NCI-H748 treated with DMSO at 0.1 percent for 48 hours (cell line): ENCODE measurements at regions not wholly inside any gene's neighbourhood (a gene's known extent, or its start where the extent isn't known, plus 50 kb on each side); places are given as distances from the start of the nearest gene placed in this dataset.

Experiments used
- DNase-seq: peaks from one replicate; lab custom pipeline; 2025; lab: John Stamatoyannopoulos, UW

DNA sequence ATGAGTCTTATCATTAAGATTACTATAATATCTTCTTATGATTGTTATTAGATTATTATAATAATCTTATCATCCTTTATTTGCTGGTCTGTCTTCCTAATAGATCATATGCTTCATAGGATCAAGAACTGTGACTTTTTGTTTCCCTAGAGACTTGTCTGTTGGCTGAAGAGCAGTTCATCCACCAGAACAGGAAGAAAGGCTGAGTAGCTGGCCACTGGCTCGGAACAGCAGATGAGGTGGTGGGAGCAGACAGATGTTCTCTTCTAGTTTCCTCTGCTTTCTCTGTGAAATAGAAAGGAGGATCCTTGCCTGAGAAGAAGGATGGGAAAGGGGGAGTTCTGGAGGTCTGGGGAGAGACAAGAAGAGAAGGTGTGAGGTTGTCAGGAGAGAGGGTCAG is 120.0 kb downstream of the CCNA1 start:
- DNase-seq, result no peak

DNA sequence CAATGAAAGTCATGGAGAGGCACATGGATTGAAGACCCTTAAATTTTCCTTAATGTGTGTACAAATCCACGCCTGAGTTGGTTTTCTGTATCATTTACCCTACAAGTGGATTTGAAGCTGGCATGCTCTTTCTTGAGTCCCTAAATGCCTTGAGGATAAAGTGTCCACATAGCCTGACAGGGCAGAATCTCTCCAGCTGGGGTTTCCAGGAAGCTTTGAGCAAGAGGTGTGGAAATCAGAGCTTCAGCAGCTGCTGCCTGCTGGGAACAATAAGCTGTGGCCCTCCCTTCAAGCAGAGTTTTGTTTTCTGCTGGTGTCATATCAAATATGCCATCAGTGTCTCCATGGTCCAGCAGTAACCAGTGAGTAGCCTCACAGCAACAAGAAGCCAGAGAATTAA is 120.3 kb upstream of the SERTM1 start:
- no peak for DNase-seq

DNA sequence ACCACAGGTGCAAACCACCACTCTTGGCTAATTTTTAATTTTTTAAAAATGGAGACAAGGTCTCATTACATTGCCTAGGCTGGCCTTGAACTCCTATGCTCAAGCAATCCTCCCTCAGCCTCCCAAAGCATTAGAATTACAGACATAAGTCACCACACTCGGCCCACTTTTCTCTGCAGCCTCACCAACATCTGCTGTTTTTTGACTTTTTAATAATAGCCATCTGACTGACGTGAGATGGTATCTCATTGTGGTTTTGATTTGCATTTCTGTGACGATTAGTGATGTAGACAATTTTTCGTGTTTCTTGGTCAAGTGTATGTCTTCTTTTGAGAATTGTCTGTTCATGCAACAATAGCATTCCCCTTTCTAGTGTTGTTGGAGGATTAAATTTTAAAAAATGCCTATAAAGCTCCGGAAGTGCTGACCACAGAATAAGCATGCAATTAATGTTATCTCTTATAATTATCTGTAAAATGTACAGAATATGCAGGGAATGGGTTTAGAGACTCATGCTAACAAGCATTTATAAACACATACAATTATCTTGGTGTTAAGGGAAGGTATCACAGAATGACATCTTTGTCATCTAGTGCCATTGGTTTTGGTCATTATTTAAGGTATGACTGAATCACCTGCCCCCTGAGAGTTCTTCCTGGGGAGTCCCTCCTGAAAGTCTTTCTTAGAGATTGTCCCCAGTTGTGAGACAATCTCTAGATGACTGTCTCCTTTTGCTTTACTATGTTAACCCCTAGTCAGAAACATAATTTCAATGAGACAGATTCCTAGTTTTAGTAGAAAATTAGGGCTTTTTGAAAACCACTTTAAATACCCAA is 118.5 kb upstream of the SERTM1 start:
- DNase-seq, result no peak

DNA sequence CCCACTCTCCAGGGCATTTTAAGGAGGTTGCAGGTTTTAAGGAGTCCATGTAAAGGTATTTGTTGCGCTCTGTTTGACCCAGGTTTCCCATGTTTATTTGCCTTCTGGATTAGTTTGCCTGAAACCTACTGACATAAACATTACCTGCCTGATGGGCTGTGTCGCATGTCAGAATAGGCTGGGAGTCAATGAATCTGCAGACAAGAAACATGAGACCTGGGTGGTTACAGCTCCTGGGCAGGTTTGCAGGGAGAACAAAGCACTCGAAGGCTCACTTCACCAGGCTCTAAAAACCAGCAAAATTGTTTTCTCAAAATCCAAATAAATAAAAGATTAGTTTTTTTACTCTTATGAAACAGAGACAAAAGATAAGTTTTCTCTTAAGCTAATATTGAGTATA is 114.4 kb upstream of the SERTM1 start:
- DNase-seq, result no peak

DNA sequence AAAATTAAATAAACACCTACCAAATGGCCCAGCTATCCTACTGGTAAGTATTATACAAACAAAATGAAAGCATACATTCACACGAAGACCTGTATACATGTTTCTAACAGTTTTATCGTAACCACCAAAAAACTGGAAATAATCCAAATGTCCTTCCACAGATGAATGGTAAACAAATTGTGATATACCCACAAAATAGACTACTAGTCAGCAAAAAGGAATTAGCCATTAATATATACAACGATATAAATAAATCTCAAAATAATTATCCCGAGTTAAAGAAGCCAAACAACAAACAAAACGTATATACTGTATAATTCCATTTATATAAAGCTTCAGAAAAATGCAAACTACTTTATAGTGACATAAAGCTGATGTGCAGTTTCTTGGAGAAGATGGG is 106.3 kb upstream of the SERTM1 start:
- no peak for DNase-seq

DNA sequence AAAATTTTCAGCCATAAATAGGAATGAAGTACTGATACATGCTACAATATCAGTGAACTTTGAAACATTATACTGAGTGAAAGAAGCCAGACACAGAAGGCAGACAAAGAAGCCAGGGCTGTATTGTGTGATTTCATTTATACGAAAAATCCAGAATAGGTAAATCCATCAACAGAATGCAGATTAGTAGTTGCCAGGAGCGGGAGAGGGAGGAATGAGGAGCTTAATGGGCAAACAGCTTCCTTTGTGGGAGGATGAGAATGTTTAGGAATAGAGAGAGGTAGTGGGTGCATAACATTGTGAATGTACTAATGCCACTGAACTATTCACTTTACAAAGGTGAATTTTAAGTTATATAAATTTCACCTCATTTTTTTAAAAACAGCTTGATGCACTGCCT is 103.3 kb upstream of the SERTM1 start:
- no peak for DNase-seq

DNA sequence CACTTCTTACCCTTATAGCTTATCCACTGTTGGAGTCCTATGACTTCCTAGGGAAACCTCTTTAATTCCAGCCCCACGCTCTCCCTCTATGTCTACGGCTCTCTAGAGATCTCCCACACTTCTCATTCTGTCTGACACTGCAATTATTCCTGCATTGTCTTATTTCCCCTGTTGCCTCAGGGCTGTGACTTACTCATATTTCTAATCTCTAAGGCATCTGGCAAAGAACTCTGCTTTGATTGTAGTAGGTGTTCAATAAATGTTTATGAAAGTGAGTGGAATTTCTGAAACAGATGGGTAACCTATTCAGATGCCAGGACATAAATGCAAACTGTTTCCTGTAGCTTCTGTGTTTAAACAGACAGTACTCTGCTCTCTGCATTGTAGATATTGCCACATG is 102.4 kb upstream of the SERTM1 start:
- no peak for DNase-seq

DNA sequence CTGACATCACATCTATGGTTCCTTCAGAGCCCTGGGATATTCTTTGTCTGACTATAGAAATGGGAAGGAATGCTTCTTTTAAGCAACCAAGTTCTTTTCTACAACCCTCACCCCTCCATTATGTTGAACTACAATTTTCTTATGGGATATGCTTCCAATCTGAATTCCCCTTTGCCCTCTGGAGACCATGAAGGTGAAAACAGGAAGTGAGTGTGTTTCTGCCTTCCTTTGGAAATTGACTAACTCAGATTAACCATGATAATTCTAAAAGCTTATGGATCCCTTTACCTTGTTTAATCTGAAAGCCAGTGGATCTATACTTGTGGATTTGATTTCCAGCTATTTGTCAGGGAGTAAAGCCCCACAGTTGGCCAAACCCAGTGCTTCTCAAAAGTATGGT is 90.8 kb upstream of the SERTM1 start:
- DNase-seq, result no peak

DNA sequence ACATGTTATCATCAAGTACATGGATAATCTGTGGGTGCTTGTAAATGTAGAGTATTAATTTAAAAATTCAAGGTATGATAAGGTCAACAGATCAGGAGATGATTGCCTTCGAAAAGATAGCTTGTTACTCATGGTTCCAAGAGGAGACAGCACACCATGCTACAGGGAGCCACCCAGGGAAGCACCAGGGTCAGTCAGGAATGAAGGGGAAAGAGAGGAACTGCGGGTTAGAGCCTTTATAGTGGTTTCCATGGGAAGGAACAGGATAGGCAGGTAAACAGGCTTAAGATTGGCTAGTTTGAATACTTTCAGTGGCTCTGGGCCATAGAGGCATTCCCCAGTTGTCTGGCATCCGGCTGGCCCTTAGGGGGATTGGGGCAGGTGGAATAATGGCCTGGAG is 74.2 kb upstream of the SERTM1 start:
- no peak for DNase-seq

DNA sequence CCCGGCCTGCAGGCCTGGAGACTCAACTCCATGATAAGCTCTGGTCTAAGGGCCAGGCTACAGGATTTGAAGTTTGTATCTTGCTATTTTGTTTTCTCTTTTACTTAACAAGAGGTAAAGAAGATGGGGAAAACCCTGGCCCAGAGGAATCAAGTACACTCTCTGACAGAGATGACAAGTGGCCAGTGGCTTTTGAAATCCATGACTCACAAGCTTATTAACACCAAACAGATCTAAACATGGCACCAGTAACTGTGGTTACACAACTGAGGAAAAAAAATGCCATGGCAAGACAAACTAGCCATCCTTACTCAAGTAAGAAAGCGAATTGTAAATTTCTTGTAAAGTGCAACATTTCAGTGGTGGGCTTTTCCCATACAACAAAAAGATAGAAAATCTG is 72.6 kb upstream of the SERTM1 start:
- no peak for DNase-seq

DNA sequence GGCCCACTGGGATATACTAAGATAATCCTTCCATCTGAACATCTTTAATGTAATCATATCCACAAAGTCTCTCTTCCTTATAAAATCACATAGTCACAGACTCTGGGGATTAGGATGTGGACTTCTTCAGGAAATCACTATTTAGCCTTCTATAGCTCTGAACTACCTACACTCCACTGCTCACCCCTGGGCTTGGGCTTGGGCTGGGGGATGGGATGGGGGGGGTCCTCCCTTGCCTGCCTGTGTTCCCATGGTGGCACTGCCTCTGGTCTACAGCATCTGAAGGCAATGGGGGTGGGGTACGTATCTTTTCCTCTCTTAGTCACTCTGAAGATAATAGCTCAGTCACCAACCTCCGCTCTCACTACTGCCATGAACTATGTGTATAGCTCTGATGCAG is 67.8 kb upstream of the SERTM1 start:
- DNase-seq, result no peak

DNA sequence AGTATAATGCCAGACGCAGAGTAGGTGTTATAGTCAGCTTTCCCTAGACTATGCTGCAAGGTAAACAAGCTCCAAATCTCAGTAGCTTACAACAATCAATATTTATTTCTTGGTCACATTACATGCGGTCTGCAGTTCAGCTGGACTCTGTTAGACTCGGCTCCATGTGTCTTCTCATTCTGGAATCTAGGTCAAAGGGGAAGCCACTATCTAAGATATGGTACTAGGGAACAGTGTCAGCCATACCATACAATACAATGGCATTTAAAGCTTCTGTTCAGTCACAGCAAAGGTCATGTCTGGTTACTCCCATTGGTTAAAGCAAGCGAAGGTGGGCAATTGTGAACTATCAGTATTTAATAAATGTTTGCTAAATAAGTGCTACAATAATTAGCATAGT is 65.3 kb upstream of the SERTM1 start:
- DNase-seq, result no peak

DNA sequence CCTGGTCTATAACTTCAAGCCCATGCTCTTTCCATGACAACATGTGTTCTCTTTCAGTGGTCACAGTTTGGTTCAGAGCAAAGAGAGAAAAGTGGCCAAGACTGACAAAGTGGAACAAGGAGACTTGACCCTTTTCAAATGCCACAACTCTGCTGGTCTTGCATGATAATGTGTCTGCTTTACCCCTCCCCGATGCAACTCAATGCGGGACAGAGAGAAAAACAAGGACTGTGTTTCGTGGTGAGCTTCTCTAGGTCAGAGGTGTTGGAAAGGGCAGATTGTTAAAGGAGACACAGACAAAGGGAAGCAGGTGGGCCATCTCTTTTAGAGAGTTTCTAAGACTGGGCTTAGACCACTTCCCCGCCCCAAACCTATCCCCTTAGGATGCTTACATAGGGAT is 61.6 kb upstream of the SERTM1 start:
- no peak for DNase-seq

DNA sequence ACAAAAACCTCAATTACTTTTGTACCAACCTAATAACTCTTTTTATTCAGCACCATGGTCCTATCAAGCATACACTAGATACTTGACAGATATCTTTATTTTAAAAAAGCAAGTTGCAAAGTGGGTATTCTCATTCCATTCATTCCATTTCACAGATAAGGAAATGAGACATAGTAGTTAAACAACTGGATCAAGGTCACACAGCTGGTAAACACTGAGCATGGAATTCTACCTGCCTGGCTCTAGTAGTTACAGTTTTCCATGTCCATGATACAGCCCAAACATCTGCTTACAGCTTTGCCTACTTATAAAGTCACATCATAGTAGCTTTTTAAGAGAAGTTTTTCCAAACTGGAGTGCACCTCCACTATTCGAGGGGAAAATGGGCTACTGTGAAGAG is 57.1 kb upstream of the SERTM1 start:
- no peak for DNase-seq

DNA sequence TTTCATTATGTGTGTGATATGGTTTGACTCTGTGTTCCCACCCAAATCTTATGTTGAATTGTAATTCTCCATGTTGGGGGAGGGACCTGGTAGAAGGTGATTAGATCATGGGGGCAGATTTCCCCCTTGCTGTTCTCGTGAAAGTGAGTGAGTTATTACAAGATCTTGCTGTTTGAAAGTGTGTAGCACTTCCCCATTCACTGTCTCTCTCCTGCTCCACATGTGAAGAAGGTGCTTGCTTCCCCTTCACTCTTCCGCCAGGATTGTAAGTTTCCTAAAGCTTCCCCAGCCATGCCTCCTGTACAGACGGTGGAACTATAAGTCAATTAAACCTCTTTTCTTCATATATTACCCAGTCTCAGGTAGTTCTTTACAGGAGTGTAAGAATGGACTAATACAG is 54.3 kb upstream of the SERTM1 start:
- no peak for DNase-seq
